Right lobe of liver (tissue), 4 donors: ENCODE measurements at regions not wholly inside any gene's neighbourhood (a gene's known extent, or its start where the extent isn't known, plus 50 kb on each side); places are given as distances from the start of the nearest gene placed in this dataset.

Experiments
- CTCF ChIP-seq, 4 donors: fragments of 200-600 bp in 3 of 4; fragments of 450-650 bp in 1 of 4; IDR thresholded peaks; one replicate each; pipeline versions ENCODE4 v1.5.1 to v1.8.0; 2016 to 2022; ENCODE audit warnings: antibody characterized with exemption in 4 of 4, mild to moderate bottlenecking in 2 of 4
- POLR2A ChIP-seq: fragments of 450-650 bp; IDR thresholded peaks from one replicate; pipeline ENCODE4 v1.6.1; 2017; ENCODE audit warnings: antibody characterized with exemption, mild to moderate bottlenecking
- donor health status: DM: no; HTN: no; CAD: no.
- donor health status: DM: no; HTN: no; CAD: no.
- donor health status: DM: no; HTN: yes; CAD: no.

GRCh38 chr2:49845671-49846070 lies 691.4 kb upstream of the FSHR start:
- TF ChIP-seq CTCF (IDR thresholded peaks at IDR 0.05) (no peak), POLR2A (no peak)
